ENCODE measurements at regions not wholly inside any gene's neighbourhood (a gene's known extent, or its start where the extent isn't known, plus 50 kb on each side); places are given as distances from the start of the nearest gene placed in this dataset.
"Not testable (repeated sequence)": the region's sequence is repeated elsewhere in the genome, so short reads cannot be mapped to it uniquely, and the experiment has no call there.

GRCh38 chr1:163912170-163912884, 590.6 kb downstream of the NUF2 start:
- DNase-seq = no peak

- DNase-seq = no peak
Measured at GRCh38 chr1:163914785-163915413, 593.1 kb downstream of the NUF2 start.

GRCh38 chr1:163922743-163923201, 601.0 kb downstream of the NUF2 start:
- peak in 1 of 4 experiments; percentile 1 for DNase-seq

GRCh38 chr1:163924041-163924440, 602.3 kb downstream of the NUF2 start:
- no peak for DNase-seq

GRCh38 chr1:163927493-163927892, 605.7 kb downstream of the NUF2 start:
- DNase-seq = no peak

- no peak for DNase-seq
Measured at GRCh38 chr1:163928069-163928468, 606.3 kb downstream of the NUF2 start.

DNA sequence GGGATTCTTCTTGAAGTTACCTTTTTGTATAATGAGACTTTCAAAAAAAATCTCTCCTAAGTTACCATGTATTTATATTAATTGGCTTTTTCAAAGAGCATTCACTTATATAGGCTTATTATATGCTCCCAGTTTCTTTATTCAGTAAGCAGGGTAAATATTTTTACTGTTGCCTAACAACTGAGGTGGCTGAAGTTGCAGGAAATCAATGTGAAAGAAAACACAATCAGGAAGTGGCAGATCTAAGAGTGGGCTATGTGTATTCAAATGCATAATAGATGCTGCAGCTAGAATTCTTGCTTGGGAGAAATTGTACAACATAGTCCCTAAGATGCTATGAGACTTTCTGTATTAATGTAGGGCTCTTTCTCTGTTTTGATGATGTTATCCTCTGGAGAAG, 606.9 kb downstream of the NUF2 start:
- no peak for DNase-seq

GRCh38 chr1:163932901-163933300, 611.1 kb downstream of the NUF2 start:
- no peak for DNase-seq

DNA sequence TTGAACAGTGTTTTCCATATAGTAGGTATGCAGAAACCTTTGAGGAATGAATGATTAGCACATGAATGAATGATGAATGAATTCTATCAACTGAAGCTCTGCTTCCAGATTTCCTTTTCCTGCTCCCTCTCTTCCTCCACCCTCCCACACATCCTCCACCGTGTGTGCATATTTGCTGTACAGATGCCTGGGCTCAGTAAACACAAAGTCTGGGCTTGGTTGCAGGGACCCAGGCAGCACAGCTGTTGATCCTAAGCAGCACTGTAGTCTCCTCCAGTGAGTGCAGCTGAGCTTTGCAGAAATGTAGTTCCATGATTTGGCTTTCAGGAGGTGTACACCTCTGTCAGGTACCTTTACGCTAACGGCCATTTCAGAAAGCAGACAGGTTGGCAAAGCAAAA, 611.7 kb downstream of the NUF2 start:
- no peak for DNase-seq

DNA sequence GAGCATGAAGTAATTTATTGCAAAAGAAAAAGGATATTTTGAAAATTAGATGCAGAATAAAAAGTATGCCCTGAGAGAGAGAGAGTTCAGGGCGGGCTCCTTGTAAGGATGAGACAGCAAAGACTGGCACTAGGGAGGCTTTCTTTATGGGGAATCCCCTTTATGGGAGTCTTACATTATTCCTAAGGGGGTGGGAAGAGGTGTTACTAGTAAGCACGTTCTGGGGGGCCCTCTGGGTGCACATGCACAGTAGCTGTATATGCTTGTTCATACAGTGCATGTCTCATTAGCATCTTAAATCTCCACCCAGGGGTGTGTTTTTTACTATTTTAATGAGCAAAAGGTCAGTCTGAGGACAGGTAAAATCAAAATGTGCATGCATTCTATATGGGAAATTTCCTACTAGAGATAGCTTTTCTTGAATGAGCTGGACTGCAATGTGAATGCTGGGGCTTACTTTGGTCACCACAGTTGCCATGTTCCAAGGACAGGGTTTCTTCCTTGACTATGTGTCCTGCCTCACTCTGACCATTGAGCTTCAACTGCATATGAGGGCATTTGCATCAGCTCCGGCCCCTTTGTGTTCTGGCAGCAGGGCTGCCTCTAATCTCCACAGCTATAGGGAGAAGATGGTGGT, 614.1 kb downstream of the NUF2 start:
- no peak for DNase-seq

GRCh38 chr1:163959622-163960021, 599.4 kb upstream of the PBX1 start:
- no peak for DNase-seq

DNA sequence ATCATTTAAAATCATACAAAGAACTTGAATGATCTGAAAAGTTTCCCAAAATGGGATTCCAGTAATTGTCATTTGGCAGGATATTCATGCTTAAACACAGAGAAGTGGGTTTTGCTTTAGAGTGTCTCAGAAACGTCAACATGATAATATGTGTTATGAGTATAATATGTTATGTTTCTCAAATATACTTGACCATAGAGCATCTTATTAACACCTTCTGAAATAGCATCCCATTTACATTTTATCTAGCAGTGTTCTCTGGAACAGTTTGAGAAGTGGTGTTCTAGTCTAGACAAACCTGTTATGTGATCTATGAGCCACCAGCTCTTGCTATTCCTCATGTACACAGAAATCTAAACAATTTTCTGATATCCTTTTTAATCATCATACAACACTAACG, 588.8 kb upstream of the PBX1 start:
- no peak for DNase-seq

DNA sequence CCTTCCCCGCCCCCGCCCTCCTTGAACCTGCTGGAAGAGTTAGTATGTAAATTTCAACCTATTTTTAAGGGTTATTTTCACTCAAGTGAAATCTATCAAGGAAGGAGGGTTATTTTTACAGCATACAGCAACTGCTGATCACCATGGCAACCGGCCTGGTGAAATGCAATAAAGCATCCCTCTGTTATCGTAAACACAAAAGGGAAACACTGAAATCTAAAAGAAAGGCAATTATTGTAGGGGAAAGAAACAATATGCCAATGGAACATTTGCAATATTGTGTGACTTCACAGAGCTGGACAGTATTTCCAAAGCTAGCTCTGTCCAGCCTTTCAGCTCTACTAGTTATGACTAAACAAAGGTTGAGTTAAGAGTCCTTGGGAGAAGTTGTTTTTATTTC, 588.3 kb upstream of the PBX1 start:
- no peak for DNase-seq

- no peak for DNase-seq
Measured at GRCh38 chr1:163973586-163973985, 585.4 kb upstream of the PBX1 start.

DNA sequence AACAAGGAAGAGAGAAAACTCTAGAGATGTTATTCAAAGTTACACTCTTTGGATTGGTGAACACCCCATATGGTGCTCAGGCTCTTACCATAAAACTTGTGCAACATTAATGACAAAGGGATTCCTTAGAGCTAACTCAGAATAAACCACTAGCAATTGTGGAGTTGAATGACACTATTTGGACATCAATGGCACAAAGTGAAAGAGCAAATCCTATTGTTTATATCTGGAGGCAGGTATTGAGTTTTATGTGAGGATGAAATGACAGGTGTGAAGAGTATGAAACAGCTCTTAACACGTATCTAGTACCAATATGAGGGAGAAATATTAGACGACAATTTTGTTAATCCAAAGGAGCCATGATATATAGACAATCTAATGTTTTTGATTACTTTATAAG, 584.9 kb upstream of the PBX1 start:
- DNase-seq = no peak

- no peak for DNase-seq
Measured at GRCh38 chr1:163980394-163980793, 578.6 kb upstream of the PBX1 start.

- no peak for DNase-seq
Measured at GRCh38 chr1:163981500-163982030, 577.4 kb upstream of the PBX1 start.

GRCh38 chr1:163983097-163983496, 575.9 kb upstream of the PBX1 start:
- no peak for DNase-seq

DNA sequence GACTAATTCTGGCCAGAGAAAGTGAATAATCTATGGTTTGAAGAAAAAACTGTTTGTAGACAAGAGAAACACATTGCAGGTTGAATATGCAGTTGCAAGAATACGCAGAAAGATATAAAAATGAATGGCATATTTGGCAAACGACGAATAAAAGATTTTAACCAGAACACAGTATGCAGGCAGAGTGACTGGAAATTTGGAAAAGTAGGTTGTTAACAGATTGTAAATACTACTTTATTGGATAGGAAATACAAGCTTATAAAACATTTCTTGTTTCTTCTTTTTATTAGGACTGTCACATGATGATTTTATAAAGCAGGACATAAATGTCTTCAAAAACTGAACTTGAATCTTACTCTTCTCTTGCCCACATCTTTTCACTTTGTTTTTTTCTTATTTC, 573.3 kb upstream of the PBX1 start:
- DNase-seq = no peak

DNA sequence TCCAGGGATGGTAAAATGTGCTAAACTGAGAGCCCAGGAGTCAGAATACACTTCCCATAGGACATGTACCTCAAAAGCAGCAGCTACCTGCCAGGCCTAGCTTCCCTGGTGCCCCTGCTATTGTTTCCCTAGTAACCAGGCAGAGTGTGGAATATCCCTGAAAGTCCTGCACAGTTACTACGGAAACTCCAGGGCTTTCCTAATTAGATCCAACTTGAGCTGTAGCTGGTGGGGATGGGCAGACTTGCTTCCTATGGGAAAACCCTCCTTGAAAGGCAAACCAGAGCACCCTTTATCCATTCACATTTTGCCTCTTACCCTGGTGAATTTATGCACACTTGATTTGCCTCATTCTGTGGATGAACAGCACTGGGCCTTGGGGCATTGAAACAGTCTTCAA, 559.9 kb upstream of the PBX1 start:
- DNase-seq = no peak

DNA sequence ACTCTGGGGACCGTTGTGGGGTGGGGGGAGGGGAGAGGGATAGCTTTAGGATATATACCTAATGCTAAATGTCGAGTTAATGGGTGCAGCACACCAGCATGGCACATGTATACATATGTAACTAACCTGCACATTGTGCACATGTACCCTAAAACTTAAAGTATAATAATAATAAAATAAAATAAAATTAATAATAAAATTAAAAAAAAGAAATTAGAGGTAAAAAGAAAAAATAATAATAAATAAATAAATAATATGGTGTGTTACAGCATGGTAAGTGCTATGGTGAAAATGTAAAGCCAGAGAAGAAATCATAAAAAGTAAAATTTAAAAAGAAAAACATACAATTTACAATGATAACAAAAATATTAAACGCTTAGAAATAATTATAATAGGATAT, 552.8 kb upstream of the PBX1 start:
- not testable (repeated sequence) for DNase-seq

DNA sequence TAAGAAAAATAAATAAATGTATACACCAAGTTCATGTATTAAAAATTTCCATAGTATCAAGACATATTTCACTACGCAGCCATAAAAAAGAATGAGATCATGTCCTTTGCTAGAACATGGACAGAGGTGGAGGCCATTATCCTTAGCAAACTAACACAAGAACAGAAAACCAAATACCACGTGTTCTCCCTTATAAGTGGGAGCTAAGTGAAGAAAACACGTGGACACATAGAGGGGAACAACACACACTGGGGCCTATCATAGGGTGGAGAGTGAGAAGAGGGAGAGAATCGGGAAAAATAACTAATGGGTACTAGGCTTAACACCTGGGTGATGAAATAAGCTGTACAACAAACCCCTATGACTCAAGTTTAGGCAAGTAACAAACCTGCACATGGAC, 552.4 kb upstream of the PBX1 start:
- DNase-seq = no peak

GRCh38 chr1:164017239-164017638, 541.7 kb upstream of the PBX1 start:
- no peak for DNase-seq

DNA sequence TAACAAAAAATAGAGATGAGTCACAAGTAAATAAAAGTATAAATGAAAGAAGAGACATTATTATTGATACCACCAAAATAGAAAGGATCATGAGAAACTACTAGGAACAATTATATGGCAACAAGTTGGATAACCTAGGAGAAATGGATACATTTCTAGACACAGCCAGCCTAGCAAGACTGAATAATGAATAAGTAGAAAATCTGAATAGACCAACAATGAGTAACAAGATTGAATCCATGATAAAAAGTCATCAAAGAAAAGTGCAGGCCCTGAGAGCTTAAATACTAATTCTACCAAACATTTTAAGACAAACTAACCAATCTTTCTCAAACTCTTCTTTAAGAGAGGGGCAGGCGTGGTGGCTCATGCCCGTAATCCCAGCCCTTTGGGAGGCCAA, 538.6 kb upstream of the PBX1 start:
- no peak for DNase-seq
